NOMO-1 (cell line): ENCODE measurements at regions not wholly inside any gene's neighbourhood (a gene's known extent, or its start where the extent isn't known, plus 50 kb on each side); places are given as distances from the start of the nearest gene placed in this dataset.

Experiments used
- DNase-seq, 2 experiments: peaks; one replicate each; lab custom pipeline; 2025; ENCODE audit not compliant: unreplicated experiment in 2 of 2; lab: John Stamatoyannopoulos, UW

DNA sequence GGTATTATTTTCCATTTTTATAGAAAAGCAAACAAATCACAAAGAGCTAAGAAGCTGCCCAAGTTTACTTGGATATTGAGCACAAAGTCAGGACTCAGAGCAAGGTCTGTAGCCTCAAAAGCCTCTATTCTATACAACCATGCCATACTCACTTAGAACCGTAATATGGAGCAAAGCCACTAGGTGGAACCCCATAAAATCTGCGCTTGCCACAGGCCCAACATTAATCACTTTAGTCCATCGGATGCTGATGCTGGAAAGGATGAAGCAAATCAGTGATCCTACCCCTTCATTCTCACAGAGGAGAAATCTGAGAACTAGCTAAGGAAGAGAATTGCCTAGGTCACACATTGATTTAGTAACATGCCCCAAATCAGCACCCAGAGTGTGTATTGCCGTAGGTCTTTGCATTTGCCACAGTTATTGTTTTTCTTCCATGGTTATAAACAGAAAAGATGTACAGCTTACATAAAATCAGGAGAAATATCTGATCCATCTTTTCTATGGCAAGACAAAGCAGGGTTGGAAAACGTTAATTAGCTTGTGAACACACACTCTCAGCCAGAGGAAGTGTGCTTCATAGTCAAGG is 56.7 kb upstream of the RAB38 start:
- DNase-seq, result peak in 1 of 2 experiments; percentile 2

DNA sequence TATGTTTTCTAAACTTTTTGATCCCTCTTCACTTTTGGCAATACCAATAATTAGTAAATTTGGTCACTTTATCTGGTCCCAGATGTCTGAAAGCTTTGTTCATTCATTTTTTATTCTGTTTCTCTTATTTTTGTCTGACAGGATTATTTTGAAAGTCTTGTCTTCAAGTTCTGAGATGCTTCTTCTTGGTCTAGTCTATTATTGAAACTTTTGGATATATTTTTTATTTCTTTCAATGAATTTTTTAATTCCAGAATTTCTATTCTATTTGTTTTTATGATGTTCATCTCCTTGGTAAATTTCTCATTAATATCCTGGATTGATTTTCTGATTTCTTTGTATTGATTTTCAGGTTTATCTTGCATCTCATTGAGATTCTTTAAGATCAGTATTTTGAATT is 54.1 kb upstream of the RAB38 start:
- DNase-seq, result no peak
